ENCODE measurements at regions not wholly inside any gene's neighbourhood (a gene's known extent, or its start where the extent isn't known, plus 50 kb on each side); places are given as distances from the start of the nearest gene placed in this dataset.

GRCh38 chr2:216320852-216321251, 51.4 kb downstream of the MARCHF4 start:
- no peak for DNase-seq

- DNase-seq = no peak
Observed at GRCh38 chr2:216319771-216320170, 52.5 kb downstream of the MARCHF4 start.

DNA sequence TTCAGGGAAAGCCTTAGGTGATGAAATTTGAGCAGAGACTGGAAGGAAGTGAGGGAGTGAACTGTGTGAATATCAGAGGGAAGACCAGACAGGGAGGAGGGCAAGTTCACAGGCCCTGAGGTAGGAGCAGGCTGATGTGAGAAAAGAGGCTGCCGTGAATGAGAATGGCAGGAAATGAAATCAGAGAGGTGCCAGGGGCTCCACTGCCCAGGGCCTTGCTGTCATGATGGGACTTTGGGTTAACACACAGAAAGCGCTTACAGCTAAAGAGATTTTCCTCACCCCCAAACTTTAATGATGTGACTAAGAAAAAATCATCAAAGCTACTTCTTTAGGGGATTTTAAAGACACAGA, 53.8 kb downstream of the MARCHF4 start:
- DNase-seq = no peak

DNA sequence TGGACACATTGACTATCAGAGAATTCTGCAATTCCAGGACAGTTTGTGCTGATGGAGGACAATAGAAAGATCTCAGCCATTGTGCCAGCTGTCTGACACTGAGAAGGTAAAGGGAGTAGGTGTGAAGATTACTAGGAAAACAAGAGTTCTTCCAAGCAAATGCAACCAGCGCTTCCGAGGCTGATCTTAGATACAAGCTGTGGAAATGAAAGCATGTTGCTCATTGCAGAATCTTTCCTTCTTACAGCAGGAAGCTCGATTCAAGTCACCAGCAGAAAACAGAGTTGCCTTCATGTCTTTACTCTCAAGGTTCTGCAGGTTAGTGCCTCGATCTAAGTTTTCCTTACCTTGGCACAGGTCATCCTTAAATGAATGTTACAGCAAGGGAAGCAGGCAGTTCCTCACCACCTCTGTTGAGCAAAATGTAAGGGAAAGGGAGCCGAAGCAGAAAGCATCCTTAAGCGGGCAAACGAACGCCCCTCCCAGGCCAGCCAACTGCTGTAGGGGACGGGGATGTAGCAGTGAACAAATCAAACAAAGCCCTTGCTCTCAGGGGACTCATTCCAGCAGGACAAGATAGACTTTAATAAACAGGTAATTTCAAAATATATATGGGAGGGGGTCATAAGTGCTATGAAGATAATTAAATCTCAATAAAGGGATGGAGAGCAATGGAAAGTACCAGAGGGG, 54.3 kb downstream of the MARCHF4 start:
- no peak for DNase-seq

DNA sequence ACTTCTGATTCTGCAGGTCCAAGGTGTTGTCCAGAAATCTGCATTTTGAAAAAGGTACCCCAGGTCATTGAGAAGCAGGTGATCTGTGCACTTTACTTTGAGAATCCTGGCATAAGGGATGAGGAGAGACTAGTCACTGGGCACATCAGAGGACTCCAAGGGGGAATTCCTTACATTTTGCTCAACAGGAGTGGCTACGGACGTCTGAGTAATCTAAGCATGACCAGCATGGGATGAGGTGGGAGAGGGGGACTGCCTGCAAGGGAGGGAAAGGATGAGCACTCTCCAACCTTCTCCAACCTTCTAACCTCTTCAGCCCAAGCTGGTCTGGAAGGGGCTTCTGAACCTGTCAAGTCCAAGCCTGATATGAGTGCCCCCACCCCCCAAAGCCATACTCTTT, 55.5 kb downstream of the MARCHF4 start:
- no peak for DNase-seq

GRCh38 chr2:216315802-216316603, 56.3 kb downstream of the MARCHF4 start:
- no peak for DNase-seq

DNA sequence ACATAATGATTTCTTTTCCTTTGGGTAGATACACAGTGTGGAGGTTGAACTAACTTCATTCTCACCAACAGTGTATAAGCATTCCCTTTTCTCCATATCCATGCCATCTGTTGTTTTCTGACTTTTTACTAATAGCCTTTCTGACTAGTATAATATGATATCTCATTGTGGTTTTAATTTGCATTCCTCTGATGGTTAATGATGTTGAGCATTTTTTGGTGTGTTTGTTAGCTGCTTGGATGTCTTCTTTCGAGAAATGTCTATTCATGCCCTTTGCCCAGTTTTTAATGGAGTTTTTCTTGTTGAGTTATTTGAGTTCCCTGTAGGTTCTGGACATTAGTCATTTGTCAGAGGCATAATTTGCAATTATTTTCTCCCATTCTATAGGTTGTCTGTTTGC, 59.8 kb downstream of the MARCHF4 start:
- no peak for DNase-seq

GRCh38 chr2:216308576-216308975, 63.7 kb downstream of the MARCHF4 start:
- no peak for DNase-seq

GRCh38 chr2:216307496-216307895, 64.8 kb downstream of the MARCHF4 start:
- no peak for DNase-seq

DNA sequence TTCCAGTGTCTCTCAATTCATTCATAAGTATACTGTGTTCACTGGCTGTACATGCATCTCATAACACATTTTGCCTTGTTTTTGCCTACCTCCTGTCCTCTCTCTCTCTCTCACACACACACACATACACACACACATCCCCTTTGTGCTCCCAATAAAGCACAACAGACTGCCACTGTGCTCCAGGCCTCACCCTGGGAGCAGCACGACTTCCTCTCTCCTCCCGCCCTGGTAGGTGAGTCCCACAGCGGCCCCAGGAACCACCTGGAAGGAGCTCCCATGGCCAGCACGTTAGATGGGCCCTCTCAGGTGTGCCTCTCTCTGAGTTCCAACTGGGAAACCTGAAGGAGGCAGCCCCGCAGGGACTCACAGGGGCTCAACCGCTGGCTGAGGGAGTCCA, 65.4 kb downstream of the MARCHF4 start:
- DNase-seq = no peak

DNA sequence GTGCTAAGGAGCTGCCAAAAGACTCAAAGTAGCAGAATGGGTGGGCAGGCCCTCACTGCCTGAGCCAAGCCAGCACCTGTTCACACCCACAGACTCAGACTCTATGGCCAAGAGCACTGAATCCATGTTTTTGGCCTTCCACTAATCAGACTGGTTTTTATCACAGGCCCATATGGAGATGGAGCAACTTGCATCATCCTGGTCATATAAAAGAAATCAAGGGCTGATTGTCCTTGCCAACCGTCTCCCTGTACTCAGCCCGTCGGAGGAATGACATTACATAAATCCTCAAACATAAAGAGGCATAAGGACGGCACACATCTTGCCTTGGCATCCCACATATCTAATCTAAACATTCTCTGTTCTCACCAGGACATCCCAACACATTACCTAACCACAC, 66.7 kb downstream of the MARCHF4 start:
- no peak for DNase-seq

GRCh38 chr2:216302981-216303676, 69.2 kb downstream of the MARCHF4 start:
- DNase-seq = no peak

DNA sequence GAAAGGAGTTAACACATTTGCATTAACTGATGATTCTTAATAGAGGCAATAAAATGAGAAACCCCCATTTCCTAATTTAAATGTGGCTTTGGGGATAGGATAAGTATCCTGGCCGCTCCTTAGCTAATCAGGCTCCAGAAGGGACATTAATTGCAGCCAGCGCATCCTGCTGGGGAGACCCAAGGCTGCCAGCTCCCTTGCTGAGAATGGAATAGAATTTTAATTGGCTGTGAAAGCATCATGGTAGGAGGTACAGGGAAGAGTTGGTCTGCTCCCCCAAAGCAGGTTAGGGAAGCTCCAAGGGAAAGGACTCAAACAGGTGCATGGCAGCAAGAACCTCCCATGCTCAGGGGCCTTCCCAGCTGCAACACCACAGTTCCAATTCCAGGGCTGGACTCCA, 71.4 kb downstream of the MARCHF4 start:
- DNase-seq = no peak

GRCh38 chr2:216299588-216299987, 72.7 kb downstream of the MARCHF4 start:
- no peak for DNase-seq

GRCh38 chr2:216298719-216299495, 73.4 kb downstream of the MARCHF4 start:
- no peak for DNase-seq

DNA sequence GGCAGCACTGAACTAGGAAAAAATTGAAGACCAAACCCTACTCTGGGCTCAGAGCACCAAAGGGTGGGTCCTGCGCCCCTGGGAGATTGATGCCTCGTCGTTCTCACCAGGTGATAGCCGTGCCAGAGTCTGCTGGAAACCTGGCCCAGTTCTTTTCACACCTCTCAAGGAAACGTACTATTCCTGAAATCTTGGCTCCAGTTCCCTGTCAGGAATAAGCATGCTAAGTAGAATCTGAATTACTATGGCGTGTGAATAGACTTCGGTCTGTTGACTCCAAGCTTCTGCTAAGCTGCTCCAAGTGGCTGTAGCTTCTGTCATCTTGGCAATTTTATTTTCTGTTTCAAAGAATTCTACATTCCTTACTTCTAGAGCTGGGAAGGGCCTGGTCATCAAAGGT, 75.4 kb downstream of the MARCHF4 start:
- DNase-seq = no peak

DNA sequence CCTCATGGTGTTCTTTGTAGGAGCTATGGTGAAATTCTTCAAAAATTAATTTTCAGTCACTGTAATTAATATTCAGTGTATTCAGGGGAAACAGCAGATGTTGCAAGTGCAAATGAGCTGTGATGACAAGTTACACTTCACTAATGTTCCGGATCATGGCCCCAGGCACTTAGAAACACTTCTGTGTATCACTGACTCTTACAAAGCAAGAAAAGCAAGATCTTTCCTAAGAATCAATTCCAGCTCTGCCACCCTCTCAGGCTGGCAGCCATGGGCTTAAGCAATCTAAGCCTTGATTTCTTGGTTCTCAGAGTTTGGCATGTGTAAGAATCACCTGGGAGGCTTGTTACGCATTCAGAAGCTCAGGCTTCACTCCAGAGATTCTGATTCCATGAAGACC, 78.0 kb downstream of the MARCHF4 start:
- DNase-seq = no peak

DNA sequence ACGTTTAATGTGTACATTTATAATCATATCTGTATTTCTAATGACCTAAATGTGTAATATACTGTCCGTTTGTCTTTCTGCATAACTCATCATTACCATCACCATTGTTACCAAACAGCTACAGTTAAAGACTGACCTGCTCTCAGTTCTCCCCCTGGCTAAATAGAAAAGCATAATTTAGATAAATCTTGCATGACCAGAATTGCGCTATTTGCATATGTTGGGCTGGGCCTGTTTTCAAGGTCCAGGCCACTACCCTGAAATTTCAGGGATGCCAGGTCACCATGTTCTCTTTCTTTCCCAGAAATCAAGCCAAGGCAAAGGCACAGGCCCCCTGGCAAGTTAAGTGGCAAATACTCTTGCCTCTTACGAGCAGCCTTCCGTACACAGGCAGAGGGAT, 78.4 kb downstream of the MARCHF4 start:
- DNase-seq = no peak

DNA sequence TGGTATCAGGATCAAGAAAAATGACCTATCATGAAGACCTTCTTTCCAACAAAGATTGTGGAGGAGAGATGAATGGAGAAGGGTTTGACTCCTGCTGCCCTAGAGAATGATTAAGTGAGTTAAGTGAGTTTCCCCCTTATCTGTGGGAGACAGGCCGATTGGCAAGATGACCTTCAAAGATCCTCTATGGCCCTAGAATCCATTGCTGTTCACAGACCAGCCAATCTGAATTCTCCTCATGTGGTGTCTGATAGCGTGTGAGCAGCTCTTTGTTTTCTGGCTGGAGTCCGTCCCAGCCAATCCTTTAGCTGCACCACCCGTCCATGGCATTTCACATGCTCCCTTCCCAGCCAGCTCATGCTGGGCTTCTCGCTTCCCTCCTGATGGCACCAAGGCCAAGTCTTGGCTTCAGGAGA, 79.4 kb downstream of the MARCHF4 start:
- peak in 1 of 2 donors; percentile 22 for DNase-seq

- no peak for DNase-seq
Observed at GRCh38 chr2:216292475-216292874, 79.8 kb downstream of the MARCHF4 start.

DNA sequence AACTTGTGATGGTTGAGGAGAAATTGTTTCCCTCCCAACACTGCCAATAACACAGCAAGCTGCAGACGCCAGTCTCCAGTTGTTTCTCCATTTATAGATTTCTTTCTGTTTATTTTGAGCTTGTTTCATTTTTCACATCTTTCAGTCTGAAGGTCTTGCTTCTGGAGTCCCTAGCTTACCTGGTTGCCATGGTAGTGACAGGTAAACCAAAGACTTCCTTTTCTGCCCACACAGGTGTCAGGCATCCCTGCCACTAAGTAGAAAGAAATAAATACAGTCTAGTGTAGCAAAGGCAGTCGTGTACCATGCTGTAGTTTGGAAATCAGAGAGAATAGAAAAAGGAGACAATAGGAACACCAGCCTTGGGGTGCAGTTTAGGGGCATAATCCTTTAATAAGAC, 82.8 kb downstream of the MARCHF4 start:
- DNase-seq = no peak

DNA sequence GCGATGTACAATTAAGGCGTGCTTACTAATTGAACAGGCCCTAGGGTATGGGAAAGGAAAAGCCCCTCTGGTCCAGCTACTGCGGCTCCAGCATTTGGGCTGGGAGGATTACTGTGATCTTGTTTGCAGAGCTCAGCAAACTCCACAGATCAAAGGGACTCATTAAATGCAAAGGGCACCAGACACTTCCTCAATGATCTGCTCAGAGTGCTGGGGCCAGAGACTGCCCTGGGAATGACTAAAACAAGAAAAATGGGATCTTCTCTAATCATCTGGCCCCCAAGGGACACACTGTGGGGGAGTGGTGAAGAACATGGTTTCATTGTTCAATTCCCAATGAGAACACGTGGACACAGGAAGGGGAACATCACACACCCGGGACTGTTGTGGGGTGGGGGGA, 85.0 kb downstream of the MARCHF4 start:
- DNase-seq = no peak

GRCh38 chr2:216286616-216287231, 85.6 kb downstream of the MARCHF4 start:
- DNase-seq = no peak

All from hippocampal formation (tissue), 2 donors.